CD4-positive, alpha-beta T cell (primary cell): ENCODE measurements at regions not wholly inside any gene's neighbourhood (a gene's known extent, or its start where the extent isn't known, plus 50 kb on each side); places are given as distances from the start of the nearest gene placed in this dataset.

Source experiments
- ATAC-seq: fragments of 200-7000 bp; cut with Tn5 transposase; one replicate; pipeline ENCODE4 v1.10.0; 2022; ENCODE audit warnings: mild to moderate bottlenecking; ENCODE audit not compliant: poor library complexity
- CTCF ChIA-PET: fragments of 350-600 bp; sonication (Branson Sonifier 250); formaldehyde crosslinking; loops from one replicate; lab custom pipeline; 2021; ENCODE audit warnings: antibody characterized with exemption, inconsistent platforms; lab: Charles Lee
- POLR2A ChIA-PET: fragments of 350-600 bp; sonication (Branson Sonifier 250); formaldehyde crosslinking; loops from one replicate; lab custom pipeline; 2021; ENCODE audit warnings: antibody characterized with exemption, inconsistent platforms; lab: Charles Lee
- DNase-seq, 14 experiments: peaks; one replicate each; pipeline ENCODE4 v3.0.0-alpha.2; 2013 to 2020; ENCODE audit warnings: mixed read lengths in 2 of 14
- H3K27ac ChIP-seq, 2 donors: one replicate each; pipeline versions ENCODE4 v1.5.1 to v1.7.0; 2013; ENCODE audit warnings: low read length in 2 of 2, low read depth in 1 of 2, mild to moderate bottlenecking in 1 of 2
- H3K27me3 ChIP-seq, 2 experiments: 1 replicate in 1 of 2; 2 replicates in 1 of 2; pipeline versions ENCODE4 v1.6.1 to v1.7.0; 2013; ENCODE audit warnings: low read length in 2 of 2, control low read depth in 1 of 2, mild to moderate bottlenecking in 1 of 2, moderate library complexity in 1 of 2; ENCODE audit not compliant: insufficient read depth in 2 of 2, control insufficient read depth in 1 of 2
- H3K36me3 ChIP-seq: one replicate; pipeline ENCODE4 v1.6.1; 2013; ENCODE audit warnings: low read length, control low read depth; ENCODE audit not compliant: insufficient read depth
- H3K4me1 ChIP-seq: one replicate; pipeline ENCODE4 v1.6.1; 2013; ENCODE audit warnings: low read length, control low read depth; ENCODE audit not compliant: insufficient read depth
- H3K4me3 ChIP-seq: one replicate; pipeline ENCODE4 v1.5.1; 2013; ENCODE audit warnings: mild to moderate bottlenecking, low read length, moderate library complexity
- H3K9me3 ChIP-seq, 2 experiments: 1 replicate in 1 of 2; 2 replicates in 1 of 2; pipeline versions ENCODE4 v1.6.1 to v1.7.0; 2013; ENCODE audit warnings: low read length in 2 of 2, mild to moderate bottlenecking in 2 of 2, control low read depth in 1 of 2, moderate library complexity in 1 of 2; ENCODE audit not compliant: control insufficient read depth in 1 of 2, insufficient read depth in 1 of 2
- H3K27ac Mint-ChIP-seq: one replicate; pipeline ENCODE4 v1.8.0; 2020; ENCODE audit warnings: mixed read lengths
- H3K27me3 Mint-ChIP-seq: one replicate; pipeline ENCODE4 v1.8.0; 2021; ENCODE audit warnings: mixed read lengths
- H3K36me3 Mint-ChIP-seq: one replicate; pipeline ENCODE4 v1.8.0; 2021; ENCODE audit warnings: low read depth, mixed read lengths
- H3K4me1 Mint-ChIP-seq: one replicate; pipeline ENCODE4 v1.8.0; 2021; ENCODE audit warnings: low read depth, mixed read lengths
- H3K4me3 Mint-ChIP-seq: one replicate; pipeline ENCODE4 v1.8.0; 2020; ENCODE audit warnings: mild to moderate bottlenecking, mixed read lengths
- H3K9me3 Mint-ChIP-seq: one replicate; pipeline ENCODE4 v1.8.0; 2020; ENCODE audit warnings: mixed read lengths
- CTCF ChIP-seq: fragments of 200-600 bp; IDR thresholded peaks from one replicate; pipeline ENCODE4 v1.8.0; 2022; ENCODE audit warnings: antibody characterized with exemption, mild to moderate bottlenecking
- intact Hi-C, 2 experiments: fragments of 100-400 bp; cut with DNase I in 1 of 2; cut with micrococcal nuclease in 1 of 2; formaldehyde crosslinking; loops; one replicate each; pipeline versions ENCODE4 v1.15.1 to v1.9.0; 2023 to 2025; cut with DNase I, micrococcal nuclease

GRCh38 chr7:110612680-110613079, 478.2 kb upstream of the LRRN3 start:
- intact Hi-C loops = no loop called here
- no peaks in the 10 kb centered on the region for H3K9me3 Mint-ChIP-seq
- Histone ChIP-seq H3K27me3 (no peaks in the 10 kb centered on the region), H3K27ac (no peak overlapping the region), H3K36me3 (no peaks in the 10 kb centered on the region), H3K9me3 (no peaks in the 10 kb centered on the region), H3K4me1 (no peaks in the 10 kb centered on the region), H3K4me3 (no peak overlapping the region)
- H3K4me1 Mint-ChIP-seq = no peaks in the 10 kb centered on the region
- DNase-seq (no peak), ATAC-seq (no peak)
- no peak overlapping the region for H3K27ac Mint-ChIP-seq
- POLR2A ChIA-PET = no interaction called here
- H3K4me3 Mint-ChIP-seq = no peak overlapping the region
- CTCF ChIA-PET = no interaction called here
- H3K27me3 Mint-ChIP-seq = no peaks in the 10 kb centered on the region
- no peak for TF ChIP-seq CTCF
- H3K36me3 Mint-ChIP-seq = no peaks in the 10 kb centered on the region
